OCI-LY7 (cell line): ENCODE measurements at regions not wholly inside any gene's neighbourhood (a gene's known extent, or its start where the extent isn't known, plus 50 kb on each side); places are given as distances from the start of the nearest gene placed in this dataset.

Source experiments
- BruUV-seq: library from RNA; stranded (reverse); fragments of 400-500 nt; replicated peaks from 2 replicates; lab custom pipeline; 2021; lab: Mats Ljungman, UMichigan
- CTCF ChIA-PET: fragments of 300-600 bp; sonication (Branson Sonifier 250); formaldehyde crosslinking; loops from one replicate; lab custom pipeline; 2022; ENCODE audit warnings: antibody characterized with exemption; ENCODE audit not compliant: unreplicated experiment; lab: Charles Lee
- POLR2A ChIA-PET: fragments of 300-600 bp; sonication (Branson Sonifier 250); formaldehyde crosslinking; loops from one replicate; lab custom pipeline; 2022; ENCODE audit warnings: antibody characterized with exemption; lab: Charles Lee
- DNase-seq: peaks from one replicate; pipeline ENCODE4 v3.0.0-alpha.2; 2015; ENCODE audit warnings: low spot score
- H2AFZ ChIP-seq: fragments of 200-600 bp; sonication (generic), shearing (Covaris generic); 2 replicates; pipeline ENCODE4 v1.6.1; 2014; ENCODE audit warnings: mild to moderate bottlenecking, antibody characterized with exemption, low read length, moderate library complexity
- H3K27ac ChIP-seq: fragments of 200-600 bp; sonication (generic); 2 replicates; pipeline ENCODE4 v1.5.1; 2014; ENCODE audit warnings: mixed run types, low read depth, mild to moderate bottlenecking, moderate library complexity, low read length, inconsistent platforms; ENCODE audit not compliant: poor library complexity, severe bottlenecking
- H3K36me3 ChIP-seq: fragments of 200-600 bp; sonication (generic); 2 replicates; pipeline ENCODE4 v1.6.1; 2014; ENCODE audit warnings: mild to moderate bottlenecking, antibody characterized with exemption, low read length, moderate library complexity, mixed read lengths; ENCODE audit not compliant: insufficient read depth
- H3K4me1 ChIP-seq: fragments of 200-600 bp; sonication (generic); 2 replicates; pipeline ENCODE4 v1.5.1; 2014; ENCODE audit warnings: mild to moderate bottlenecking, low read length; ENCODE audit not compliant: insufficient read depth, poor library complexity, severe bottlenecking
- H3K4me2 ChIP-seq: fragments of 200-600 bp; sonication (generic); 2 replicates; pipeline ENCODE4 v1.6.1; 2014; ENCODE audit warnings: mild to moderate bottlenecking, low read length
- H3K4me3 ChIP-seq: fragments of 200-600 bp; sonication (generic); 2 replicates; pipeline ENCODE4 v1.5.1; 2014; ENCODE audit warnings: mild to moderate bottlenecking, low read depth, low read length; ENCODE audit not compliant: poor library complexity, severe bottlenecking
- H3K79me2 ChIP-seq: fragments of 200-600 bp; sonication (generic); 2 replicates; pipeline ENCODE4 v1.6.1; 2016; ENCODE audit warnings: low read depth, mild to moderate bottlenecking, low read length, moderate library complexity, mixed read lengths; ENCODE audit not compliant: insufficient read depth
- H3K9me2 ChIP-seq: fragments of 200-600 bp; sonication (generic); 2 replicates; pipeline ENCODE4 v1.6.1; 2016; ENCODE audit warnings: mild to moderate bottlenecking, low read length, mixed read lengths; ENCODE audit not compliant: insufficient read depth
- H3K9me3 ChIP-seq: fragments of 200-600 bp; sonication (generic); 2 replicates; pipeline ENCODE4 v1.6.1; 2014; ENCODE audit warnings: mild to moderate bottlenecking, mixed run types, low read length, mixed read lengths
- H4K20me1 ChIP-seq: fragments of 200-600 bp; sonication (generic); 2 replicates; pipeline ENCODE4 v1.6.1; 2014; ENCODE audit warnings: mild to moderate bottlenecking, antibody characterized with exemption, low read length, moderate library complexity, mixed read lengths; ENCODE audit not compliant: insufficient read depth
- EZH2phosphoT487 ChIP-seq: fragments of 200-600 bp; sonication (generic); IDR thresholded peaks from 2 replicates; pipeline ENCODE4 v1.6.1; 2018; ENCODE audit warnings: low read depth, borderline replicate concordance, mild to moderate bottlenecking, mixed run types, antibody characterized with exemption, low read length, moderate library complexity, mixed read lengths
- intact Hi-C: fragments of 100-400 bp; cut with micrococcal nuclease; formaldehyde crosslinking; loops from one replicate; pipeline ENCODE4 v1.10.0; 2022; ENCODE audit not compliant: unreplicated experiment
- TF ChIP-seq, protein P1 (sequence below): fragments of 200-600 bp; sonication (generic); conservative IDR thresholded peaks from 2 replicates; pipeline ENCODE4 v1.5.1; 2014; ENCODE audit warnings: mild to moderate bottlenecking, antibody characterized with exemption, low read length, moderate library complexity, mixed read lengths

DNA sequence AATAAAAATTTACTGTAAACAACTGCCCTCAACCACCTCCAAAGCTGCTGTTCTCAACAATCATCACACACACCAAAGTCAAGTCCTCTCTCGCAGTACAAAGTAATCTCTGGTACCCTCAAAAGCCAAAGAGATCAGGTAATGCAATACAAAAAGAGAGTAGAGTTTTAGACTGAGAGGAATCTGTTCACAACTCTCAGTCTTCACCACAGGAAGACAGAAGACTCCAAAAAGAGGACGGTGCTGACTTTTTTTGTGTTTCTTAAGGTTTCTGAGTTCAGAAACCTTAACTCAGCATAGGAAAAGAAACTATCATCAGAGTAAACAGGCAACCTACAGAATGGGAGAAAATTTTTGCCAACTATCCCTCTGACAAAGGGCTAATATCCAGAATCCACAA, 1072.3 kb upstream of the DIAPH2 start:
- ChIA-PET POLR2A (no interaction called here), CTCF (no interaction called here)
- Histone ChIP-seq H3K79me2 (no peaks in the 10 kb centered on the region), H3K4me1 (no peaks in the 10 kb centered on the region), H3K27ac (no peak overlapping the region), H3K9me3 (no peaks in the 10 kb centered on the region), H2AFZ (no peak overlapping the region), H3K4me3 (no peak overlapping the region), H4K20me1 (no peaks in the 10 kb centered on the region), H3K4me2 (no peak overlapping the region), H3K36me3 (no peaks in the 10 kb centered on the region), H3K9me2 (no peaks in the 10 kb centered on the region)
- no TSS peak for BruUV-seq
- intact Hi-C loops, result no loop called here
- TF ChIP-seq EZH2phosphoT487, result no peak
- TF ChIP-seq, protein P1, sequence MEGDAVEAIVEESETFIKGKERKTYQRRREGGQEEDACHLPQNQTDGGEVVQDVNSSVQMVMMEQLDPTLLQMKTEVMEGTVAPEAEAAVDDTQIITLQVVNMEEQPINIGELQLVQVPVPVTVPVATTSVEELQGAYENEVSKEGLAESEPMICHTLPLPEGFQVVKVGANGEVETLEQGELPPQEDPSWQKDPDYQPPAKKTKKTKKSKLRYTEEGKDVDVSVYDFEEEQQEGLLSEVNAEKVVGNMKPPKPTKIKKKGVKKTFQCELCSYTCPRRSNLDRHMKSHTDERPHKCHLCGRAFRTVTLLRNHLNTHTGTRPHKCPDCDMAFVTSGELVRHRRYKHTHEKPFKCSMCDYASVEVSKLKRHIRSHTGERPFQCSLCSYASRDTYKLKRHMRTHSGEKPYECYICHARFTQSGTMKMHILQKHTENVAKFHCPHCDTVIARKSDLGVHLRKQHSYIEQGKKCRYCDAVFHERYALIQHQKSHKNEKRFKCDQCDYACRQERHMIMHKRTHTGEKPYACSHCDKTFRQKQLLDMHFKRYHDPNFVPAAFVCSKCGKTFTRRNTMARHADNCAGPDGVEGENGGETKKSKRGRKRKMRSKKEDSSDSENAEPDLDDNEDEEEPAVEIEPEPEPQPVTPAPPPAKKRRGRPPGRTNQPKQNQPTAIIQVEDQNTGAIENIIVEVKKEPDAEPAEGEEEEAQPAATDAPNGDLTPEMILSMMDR, result no peak
- DNase-seq, result no peak

DNA sequence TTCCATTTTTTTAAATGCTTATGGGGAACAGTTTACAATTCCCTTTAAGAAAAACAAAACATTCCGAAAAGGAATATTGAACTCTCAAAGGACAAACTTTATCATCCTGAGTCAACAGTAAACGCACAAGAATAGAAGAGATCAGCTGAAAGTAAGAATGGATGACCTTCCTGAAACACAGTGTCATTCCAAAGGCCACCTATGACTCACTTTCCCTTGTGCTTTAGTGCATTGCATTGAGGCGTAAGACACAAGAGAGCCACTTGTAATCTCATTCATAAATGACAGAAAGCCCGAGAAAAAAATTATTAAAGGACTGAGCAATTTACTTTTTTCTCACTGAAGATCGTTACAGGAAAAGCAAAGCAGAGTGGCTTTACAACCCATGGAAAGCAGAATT, 1062.4 kb upstream of the DIAPH2 start:
- Histone ChIP-seq H2AFZ (no peak overlapping the region), H3K27ac (no peak overlapping the region), H3K4me2 (no peak overlapping the region), H3K4me3 (no peak overlapping the region), H4K20me1 (no peaks in the 10 kb centered on the region), H3K79me2 (no peaks in the 10 kb centered on the region), H3K9me2 (no peaks in the 10 kb centered on the region), H3K36me3 (no peaks in the 10 kb centered on the region), H3K9me3 (no peaks in the 10 kb centered on the region), H3K4me1 (no peaks in the 10 kb centered on the region)
- no TSS peak for BruUV-seq
- TF ChIP-seq, protein P1, result no peak
- TF ChIP-seq EZH2phosphoT487, result no peak
- intact Hi-C loops, result no loop called here
- CTCF ChIA-PET, result no interaction called here
- POLR2A ChIA-PET, result no interaction called here
- no peak for DNase-seq

DNA sequence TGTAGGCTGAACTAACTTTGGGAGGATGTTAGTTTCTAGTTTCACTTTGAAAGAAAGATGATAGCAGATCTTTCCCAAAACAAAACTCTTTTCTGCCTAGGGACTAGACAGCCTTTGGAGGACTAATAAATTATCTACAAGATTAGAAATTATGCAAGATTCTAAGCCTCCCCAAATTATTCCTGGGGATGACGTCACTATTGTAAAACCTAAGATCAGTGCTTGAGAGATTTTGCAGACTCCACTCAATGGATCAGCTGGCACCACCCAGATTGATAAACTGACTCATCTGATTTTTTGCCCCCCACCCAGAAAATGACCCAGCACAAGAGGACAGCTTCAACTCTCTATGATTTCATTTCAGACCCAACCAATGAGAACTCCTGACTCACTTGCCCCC, 1057.9 kb upstream of the DIAPH2 start:
- CTCF ChIA-PET, result no interaction called here
- DNase-seq, result no peak
- no peak overlapping the region for H2AFZ ChIP-seq
- no peaks in the 10 kb centered on the region for H3K9me2 ChIP-seq
- BruUV-seq, result no TSS peak
- intact Hi-C loops, result no loop called here
- H3K9me3 ChIP-seq, result no peaks in the 10 kb centered on the region
- TF ChIP-seq EZH2phosphoT487, result no peak
- TF ChIP-seq, protein P1, result no peak
- no peaks in the 10 kb centered on the region for H3K4me1 ChIP-seq
- H3K4me3 ChIP-seq, result no peak overlapping the region
- H3K36me3 ChIP-seq, result no peaks in the 10 kb centered on the region
- POLR2A ChIA-PET, result no interaction called here
- no peak overlapping the region for H3K4me2 ChIP-seq
- no peaks in the 10 kb centered on the region for H4K20me1 ChIP-seq
- H3K79me2 ChIP-seq, result no peaks in the 10 kb centered on the region
- H3K27ac ChIP-seq, result no peak overlapping the region
